ENCODE measurements at regions not wholly inside any gene's neighbourhood (a gene's known extent, or its start where the extent isn't known, plus 50 kb on each side); places are given as distances from the start of the nearest gene placed in this dataset.
A peak's percentile ranks its signal among the peaks of the same experiment; 100 is the strongest.
"Not testable (repeated sequence)": the region's sequence is repeated elsewhere in the genome, so short reads cannot be mapped to it uniquely, and the experiment has no call there.

- no peak for DNase-seq
These were observed 157.3 kb upstream of the EPB41L4A start for GRCh38 chr5:112576298-112576925.

DNA sequence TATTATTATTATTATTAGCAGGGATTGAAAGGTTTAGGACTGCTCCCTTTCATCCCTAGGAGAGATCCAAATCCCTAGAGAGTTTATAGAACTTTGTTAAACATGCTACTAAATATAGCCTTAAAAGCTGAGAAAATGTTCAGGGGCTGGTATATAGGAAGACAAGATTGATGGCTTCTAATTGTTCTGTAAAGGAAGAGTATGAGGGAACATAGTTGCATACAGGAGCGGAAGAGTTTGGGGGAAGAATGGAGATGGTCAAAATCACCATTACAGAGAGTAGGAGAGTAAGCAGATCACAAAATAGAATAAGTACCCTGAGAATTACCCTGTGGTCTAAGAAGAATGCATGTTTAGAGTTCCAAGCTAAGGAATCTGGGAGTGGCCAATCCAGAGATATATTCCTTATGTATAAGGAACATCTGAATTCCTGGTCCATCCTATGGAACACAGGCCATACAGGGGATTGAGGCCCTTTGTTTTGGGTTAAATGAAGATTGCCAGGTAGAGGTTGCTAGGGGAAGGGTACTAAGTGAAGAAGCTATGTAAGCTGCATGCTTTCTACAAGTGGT lies 158.0 kb upstream of the APC start:
- DNase-seq: no peak

DNA sequence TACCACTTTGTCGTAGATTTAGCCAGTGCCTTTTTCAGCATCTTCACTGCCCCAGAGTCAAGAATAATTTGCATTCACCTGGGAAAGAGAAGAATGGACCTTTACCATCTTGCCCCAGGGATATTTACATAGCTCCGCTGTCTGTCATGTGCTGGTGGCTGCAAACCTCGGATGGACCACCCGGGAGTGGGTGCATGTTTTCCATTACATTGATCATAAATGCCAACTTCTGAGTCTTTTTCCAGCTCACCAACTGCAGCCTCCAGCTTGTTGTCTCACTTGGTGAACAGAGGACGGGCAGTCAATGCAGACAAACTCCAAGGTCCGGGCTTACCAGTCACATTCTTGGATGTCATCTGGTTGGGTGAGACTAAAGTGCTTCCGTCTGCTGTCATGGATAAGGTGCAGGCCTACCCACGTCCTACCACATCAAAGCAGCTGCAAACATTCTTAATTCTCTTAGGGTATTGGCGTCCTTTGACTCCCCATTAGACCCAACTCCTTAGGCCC lies 155.8 kb upstream of the APC start:
- no peak for DNase-seq

DNA sequence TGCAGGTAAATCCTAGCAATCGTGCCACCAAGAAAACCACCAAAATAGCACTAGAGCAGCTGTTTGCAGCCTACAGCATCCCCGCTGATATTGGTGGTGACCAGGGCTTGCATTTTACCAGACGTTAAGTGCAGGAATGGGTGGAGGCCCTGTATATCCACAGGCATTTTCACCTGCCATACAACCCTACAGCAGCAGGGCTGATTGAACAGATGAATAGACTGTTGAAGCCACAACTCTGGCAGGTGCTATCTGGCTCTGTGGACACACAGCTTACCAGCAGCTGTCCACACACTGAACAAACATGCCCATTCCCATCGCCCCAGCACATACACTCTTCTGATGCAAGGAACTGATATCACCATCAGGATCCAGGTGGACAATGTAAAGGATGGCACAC lies 154.5 kb upstream of the APC start:
- no peak for DNase-seq

- no peak for DNase-seq
These were observed 152.9 kb upstream of the APC start for GRCh38 chr5:112584781-112585180.

- no peak for DNase-seq
These were observed 151.1 kb upstream of the APC start for GRCh38 chr5:112586596-112587062.

DNA sequence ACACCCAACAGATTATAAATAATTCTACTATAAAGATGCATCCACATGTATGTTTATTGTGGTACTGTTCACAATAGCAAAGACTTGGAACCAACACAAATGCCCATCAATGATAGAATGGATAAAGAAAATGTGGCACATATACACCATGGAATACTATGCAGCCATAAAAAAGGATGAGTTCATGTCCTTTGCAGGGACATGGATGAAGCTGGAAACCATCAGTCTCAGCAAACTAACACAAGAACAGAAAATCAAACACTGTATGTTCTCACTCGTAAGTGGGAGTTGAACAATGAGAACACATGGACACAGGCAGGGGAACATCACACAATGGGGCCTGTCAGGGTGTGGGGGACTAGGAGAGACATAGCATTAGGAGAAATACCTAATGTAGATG lies 146.8 kb upstream of the APC start:
- not testable (repeated sequence) for DNase-seq

DNA sequence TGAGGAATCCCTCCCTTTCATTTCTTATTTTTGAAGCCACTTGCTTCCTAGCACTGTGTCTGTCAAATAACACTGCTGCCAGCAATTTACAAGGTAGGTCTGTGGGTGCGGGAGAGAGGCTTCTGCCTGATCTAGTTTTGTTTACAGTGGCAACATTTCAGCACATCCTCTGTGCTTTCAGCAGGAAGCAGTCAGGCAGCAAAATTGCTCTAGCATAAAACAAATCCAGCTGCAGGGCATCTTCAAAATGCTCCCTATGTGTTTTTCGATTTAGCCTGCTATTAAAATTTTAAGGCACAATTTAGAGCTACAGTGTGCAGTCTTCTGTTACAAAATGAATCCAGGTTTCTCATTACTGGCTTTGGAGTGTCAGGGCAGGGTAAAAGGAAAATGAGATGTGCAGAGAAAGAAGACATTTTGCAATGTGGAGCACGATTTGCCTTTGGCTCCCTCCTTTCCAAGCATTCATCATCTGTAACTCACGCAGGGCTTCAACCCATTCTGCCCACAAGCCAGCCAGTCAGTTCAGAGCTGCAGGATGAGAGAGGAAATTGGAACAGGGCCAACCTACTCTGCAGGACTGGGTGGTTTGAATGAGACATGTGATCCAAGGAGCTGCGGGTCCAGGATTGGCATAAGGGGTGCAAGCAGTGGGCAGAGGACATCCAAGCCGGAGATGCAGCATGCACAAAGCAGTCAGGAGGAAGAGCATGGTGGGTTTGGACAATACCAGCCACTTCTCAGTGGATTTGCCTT lies 143.4 kb upstream of the APC start:
- DNase-seq: no peak

GRCh38 chr5:112594941-112595340 lies 142.7 kb upstream of the APC start:
- DNase-seq: no peak

- DNase-seq: no peak
These were observed 139.9 kb upstream of the APC start for GRCh38 chr5:112597831-112598230.

GRCh38 chr5:112600510-112600909 lies 137.2 kb upstream of the APC start:
- not testable (repeated sequence) for DNase-seq

- peak; percentile 12 for DNase-seq
These were observed 132.7 kb upstream of the APC start for GRCh38 chr5:112604732-112605630.

DNA sequence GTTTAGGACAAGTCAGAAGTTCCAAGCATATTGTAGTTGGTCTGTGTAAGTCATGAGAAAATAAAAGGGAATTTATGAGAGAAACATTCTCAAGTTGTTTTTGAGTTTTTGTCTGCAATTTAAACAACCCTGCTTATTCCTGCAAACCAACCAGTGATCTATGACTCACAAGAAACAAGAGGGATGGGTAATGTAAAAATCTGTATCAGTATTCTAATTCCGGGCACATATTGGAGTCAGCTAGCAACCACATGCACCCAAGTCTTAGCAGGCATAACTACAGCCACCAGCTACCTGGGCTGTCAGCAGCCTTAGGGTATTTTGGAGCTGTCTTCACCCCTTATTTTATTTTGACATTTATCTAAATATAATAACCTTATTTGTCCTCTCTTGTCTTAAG lies 128.7 kb upstream of the APC start:
- DNase-seq: no peak

DNA sequence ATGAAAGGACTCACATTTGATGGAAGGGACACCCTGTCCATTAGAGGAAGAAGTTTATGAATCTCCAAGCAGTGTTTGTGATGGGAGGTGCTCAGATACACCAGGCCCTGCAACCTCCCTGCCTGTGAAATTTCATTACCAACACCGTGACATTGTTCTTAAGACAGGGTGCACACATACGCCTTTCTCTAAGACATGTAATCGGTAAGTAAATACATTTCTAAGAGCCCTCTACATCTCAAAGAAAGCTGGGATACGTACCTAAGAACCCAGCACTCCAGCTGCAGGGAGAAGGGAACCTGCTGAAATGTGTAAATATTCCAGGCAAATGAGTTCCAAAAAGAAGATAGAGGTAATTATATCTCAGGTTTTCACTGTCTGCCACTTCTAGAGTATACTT lies 125.0 kb upstream of the APC start:
- DNase-seq: no peak

- no peak for DNase-seq
These were observed 123.4 kb upstream of the APC start for GRCh38 chr5:112614285-112614684.

DNA sequence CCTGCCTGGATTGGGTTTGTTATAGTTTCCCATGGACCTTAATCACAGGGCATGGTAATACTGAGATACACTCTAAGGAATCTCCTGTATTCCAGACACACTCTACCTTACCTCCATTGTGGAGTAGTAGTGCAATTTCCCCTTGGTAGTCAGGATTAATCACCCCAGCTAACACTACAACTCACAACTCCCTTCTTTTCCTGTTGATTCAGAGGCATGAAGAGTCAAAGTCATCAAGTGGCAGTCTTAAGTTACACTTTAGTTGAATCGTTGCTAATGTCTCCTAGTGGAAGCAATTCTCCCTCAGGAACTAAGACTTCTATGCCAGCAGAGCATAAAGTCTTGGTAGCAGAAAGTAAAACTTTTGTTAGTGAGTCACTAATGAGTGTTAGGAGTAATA lies 122.7 kb upstream of the APC start:
- no peak for DNase-seq

DNA sequence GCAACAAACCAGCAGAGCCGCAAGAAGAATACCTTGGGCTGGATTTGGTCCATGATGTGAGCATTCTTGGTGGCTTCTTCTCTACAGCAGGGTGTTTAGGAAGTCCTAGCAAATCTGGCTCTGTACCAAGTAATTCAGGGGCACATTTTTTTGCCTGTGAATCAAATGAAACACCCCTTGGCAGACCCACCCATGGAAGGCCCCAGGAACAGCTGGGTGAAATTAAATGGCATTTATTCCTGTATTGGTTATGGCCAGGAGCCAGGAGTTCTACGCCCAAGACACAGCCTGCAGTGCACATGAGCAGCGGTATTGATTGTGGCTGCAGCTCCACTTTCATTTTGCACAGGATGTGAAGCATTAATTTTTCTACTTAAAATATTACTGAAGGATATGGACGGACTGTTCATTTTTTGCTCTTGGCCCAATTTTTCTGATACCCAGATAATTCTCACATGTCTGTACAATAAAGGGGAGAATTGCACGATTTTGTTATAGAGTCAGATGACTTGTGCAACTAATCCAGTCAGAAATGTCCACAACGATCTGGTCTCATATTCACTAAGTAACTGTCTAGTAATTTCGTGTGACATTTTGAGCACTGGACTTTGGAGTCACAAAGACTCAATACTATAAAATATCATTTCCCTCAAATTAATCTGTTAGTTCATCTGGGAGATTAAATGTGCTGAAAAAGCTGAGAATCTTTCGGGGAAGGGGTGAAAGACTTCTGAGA lies 120.7 kb upstream of the APC start:
- DNase-seq: no peak

GRCh38 chr5:112625246-112625645 lies 112.4 kb upstream of the APC start:
- DNase-seq: no peak

GRCh38 chr5:112625689-112626438 lies 111.8 kb upstream of the APC start:
- DNase-seq: no peak

GRCh38 chr5:112626715-112627114 lies 111.0 kb upstream of the APC start:
- DNase-seq: no peak

DNA sequence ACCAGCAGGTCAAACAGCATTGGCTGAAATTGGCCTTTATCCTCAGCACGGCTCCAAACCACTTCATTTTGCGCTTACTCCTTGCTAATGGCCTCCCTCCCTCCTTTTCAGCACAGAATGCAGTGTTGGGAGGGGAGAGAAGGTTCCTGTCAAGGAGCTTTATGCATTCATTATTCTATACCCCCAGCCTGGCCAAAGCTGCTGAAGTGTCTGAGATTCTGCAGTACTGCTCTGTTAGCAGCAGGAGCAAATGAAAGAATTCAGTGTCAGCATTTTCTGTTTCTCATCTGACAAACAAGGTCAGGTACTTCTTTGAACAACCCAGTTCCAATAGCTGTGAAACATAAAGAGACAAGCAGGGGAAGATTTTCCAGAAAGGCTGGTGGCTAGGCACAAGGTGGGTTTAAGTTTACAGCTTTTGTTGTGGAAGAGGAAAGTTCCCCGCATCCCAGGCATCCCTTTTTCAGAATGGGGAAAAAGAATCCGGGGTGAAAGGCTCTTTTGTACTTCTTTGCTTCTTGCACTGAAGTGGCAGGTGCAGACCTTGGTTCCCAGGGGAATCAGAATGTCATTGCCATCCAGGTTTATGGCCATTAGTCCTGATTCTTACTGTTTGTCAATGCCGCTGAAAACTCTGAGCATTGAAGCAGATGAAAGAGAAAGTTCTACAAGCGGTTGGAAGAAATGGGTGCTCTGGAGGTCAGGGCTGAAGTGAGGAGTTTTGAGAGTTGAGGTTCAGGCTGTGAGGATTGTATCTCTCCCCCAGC lies 109.3 kb upstream of the APC start:
- no peak for DNase-seq

All from suppressor macrophage treated with lipopolysaccharide for 4 hours (primary cell).